AG20443 (cell line): ENCODE measurements at regions not wholly inside any gene's neighbourhood (a gene's known extent, or its start where the extent isn't known, plus 50 kb on each side); places are given as distances from the start of the nearest gene placed in this dataset.

Experiments used
- DNase-seq: peaks from one replicate; pipeline ENCODE4 v3.0.0; 2012; ENCODE audit warnings: low spot score, mixed read lengths

- DNase-seq = no peak
Measured at GRCh38 chr5:167595196-167595595, 696.2 kb upstream of the WWC1 start.

- DNase-seq = no peak
Measured at GRCh38 chr5:167598166-167598565, 693.3 kb upstream of the WWC1 start.

GRCh38 chr5:167602067-167602466 is 689.4 kb upstream of the WWC1 start:
- peak; percentile 39 for DNase-seq

GRCh38 chr5:167603135-167603534 is 688.3 kb upstream of the WWC1 start:
- DNase-seq = no peak

GRCh38 chr5:167608390-167609272 is 682.8 kb upstream of the WWC1 start:
- DNase-seq = no peak

GRCh38 chr5:167614294-167615021 is 677.0 kb upstream of the WWC1 start:
- no peak for DNase-seq

GRCh38 chr5:167616043-167616890 is 675.2 kb upstream of the WWC1 start:
- no peak for DNase-seq

- DNase-seq = no peak
Measured at GRCh38 chr5:167623354-167623753, 668.1 kb upstream of the WWC1 start.

GRCh38 chr5:167624053-167624452 is 667.4 kb upstream of the WWC1 start:
- DNase-seq = no peak

GRCh38 chr5:167626341-167627123 is 664.9 kb upstream of the WWC1 start:
- DNase-seq = no peak

GRCh38 chr5:167629634-167630033 is 661.8 kb upstream of the WWC1 start:
- no peak for DNase-seq

GRCh38 chr5:167631191-167631590 is 660.3 kb upstream of the WWC1 start:
- DNase-seq = no peak

- DNase-seq = no peak
Measured at GRCh38 chr5:167633114-167633513, 658.3 kb upstream of the WWC1 start.

GRCh38 chr5:167633931-167634341 is 657.5 kb upstream of the WWC1 start:
- peak; percentile 70 for DNase-seq

GRCh38 chr5:167634432-167634831 is 657.0 kb upstream of the WWC1 start:
- DNase-seq = peak; percentile 42

- no peak for DNase-seq
Measured at GRCh38 chr5:167638816-167639215, 652.6 kb upstream of the WWC1 start.

GRCh38 chr5:167639273-167639672 is 652.2 kb upstream of the WWC1 start:
- no peak for DNase-seq

GRCh38 chr5:167639766-167640165 is 651.7 kb upstream of the WWC1 start:
- no peak for DNase-seq

GRCh38 chr5:167642181-167642580 is 649.3 kb upstream of the WWC1 start:
- DNase-seq = no peak

- peak; percentile 75 for DNase-seq
Measured at GRCh38 chr5:167642779-167643517, 648.5 kb upstream of the WWC1 start.
